ENCODE measurements at regions not wholly inside any gene's neighbourhood (a gene's known extent, or its start where the extent isn't known, plus 50 kb on each side); places are given as distances from the start of the nearest gene placed in this dataset.

DNA sequence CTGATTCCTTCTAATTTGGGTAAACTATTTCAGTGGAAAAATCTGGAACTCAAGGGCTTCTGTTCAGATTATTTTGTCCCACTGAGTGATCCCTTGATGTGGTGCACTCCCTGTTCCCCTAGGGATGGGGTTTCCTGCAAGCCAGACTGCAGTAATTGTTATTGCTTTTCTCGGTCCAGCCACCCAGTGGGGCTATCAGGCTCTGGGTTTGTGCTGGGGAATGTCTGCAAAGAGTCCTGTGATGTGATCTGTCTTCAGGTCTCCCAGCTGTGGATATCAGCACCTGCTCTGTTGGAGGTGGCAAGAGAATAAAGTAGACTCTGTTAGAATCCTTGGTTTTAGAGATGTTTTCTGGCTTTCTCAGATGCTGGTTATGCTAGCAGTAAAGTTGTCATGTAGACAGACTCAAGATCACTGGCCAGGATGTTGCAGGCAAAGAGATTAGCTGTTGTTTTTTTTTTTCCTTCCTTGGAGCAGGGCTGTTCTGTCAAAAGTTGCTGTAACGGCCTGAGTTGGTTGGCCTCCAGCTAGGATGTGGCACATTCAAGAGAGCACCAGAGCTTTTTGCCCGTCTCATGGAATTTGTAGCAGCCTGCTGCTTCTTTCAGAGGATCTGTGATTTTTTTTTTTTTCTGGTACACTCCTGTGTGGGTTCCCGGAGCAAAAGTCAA is 1314.0 kb downstream of the PCDH19 start:
- TF ChIP-seq EZH2 (IDR thresholded peaks at IDR 0.05; ENCODE audit: insufficient read depth, poor library complexity, severe bottlenecking) (no peak), EZH2phosphoT487 (IDR thresholded peaks at IDR 0.05; ENCODE audit: insufficient read depth, low read depth) (no peak)
